ENCODE measurements at regions not wholly inside any gene's neighbourhood (a gene's known extent, or its start where the extent isn't known, plus 50 kb on each side); places are given as distances from the start of the nearest gene placed in this dataset.

DNA sequence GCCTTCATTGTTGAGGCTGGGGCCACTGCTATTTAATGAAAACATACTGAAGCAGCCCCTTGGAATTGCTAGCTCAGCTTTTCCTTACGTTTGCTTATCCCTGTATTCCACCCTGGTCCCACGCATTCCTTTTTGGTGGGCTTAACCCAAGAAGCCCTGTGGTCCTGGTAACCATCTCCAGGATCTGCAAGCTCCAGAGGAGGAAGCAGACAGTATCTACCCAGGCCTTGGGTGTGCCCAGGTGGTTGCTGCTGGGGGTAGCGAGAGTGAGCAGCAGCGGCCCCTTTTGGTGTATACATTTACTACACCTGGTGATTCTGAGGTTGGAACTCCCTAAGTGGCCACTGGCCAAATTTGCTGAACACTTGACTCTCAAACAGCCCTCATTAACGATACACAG lies 97.7 kb downstream of the CBLN1 start:
- TF ChIP-seq TAF1 (IDR thresholded peaks at IDR 0.05; ENCODE audit: low read depth, low read length) = no peak
- no peak for TF ChIP-seq POLR2AphosphoS5 (IDR thresholded peaks at IDR 0.05; ENCODE audit: low read depth, low read length)
- no peak for TF ChIP-seq SPI1 (IDR thresholded peaks at IDR 0.05; ENCODE audit: low read depth, low read length)
- no peak for TF ChIP-seq POU2F2 (IDR thresholded peaks at IDR 0.05; ENCODE audit: low read depth, low read length)
- TF ChIP-seq PAX5 (IDR thresholded peaks at IDR 0.05; ENCODE audit: insufficient read depth, low read length, severe bottlenecking) = no peak
- no peak for TF ChIP-seq POLR2A (IDR thresholded peaks at IDR 0.05; ENCODE audit: low read depth, low read length)
- DNase-seq (ENCODE audit: insufficient read length, low spot score) = no peak
- FAIRE-seq = no peak

DNA sequence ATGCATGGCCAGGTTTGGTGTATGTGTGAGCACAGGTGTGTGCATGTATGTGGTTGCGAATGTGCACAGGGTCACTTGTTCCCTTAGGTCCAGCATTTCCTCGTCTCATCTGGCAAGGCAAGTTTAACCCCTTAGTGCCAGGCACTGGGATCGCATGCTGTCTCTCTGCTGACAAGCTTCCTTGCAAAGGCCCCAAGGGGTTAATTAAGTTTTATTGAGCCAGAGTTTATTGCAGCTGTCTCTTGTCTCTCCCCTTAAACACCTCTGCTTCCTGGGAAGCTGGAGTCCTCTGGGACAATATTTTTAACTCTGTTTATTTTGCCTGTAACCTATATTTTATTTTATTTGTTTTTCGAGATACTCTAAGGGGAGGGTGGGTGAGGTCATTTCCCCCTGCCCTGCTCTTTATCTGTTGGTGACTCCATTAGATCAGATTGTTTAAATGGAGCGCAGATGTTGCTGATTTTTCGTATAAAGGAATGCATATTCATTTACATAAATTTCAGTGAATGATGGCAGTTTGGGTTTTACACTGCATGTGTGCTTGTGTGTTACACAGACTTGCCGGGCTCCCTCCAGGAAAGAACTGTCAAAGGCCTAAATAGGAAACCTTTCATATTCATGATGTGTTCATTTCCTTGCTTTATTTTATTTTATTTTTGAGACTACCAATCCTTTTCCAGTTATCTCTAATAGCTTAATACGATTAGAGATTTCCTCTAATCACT lies 99.7 kb downstream of the CBLN1 start:
- FAIRE-seq (no peak), DNase-seq (ENCODE audit: insufficient read length, low spot score) (no peak)
- TF ChIP-seq POLR2AphosphoS5 (IDR thresholded peaks at IDR 0.05; ENCODE audit: low read depth, low read length) (no peak), POLR2A (IDR thresholded peaks at IDR 0.05; ENCODE audit: low read depth, low read length) (no peak), PAX5 (IDR thresholded peaks at IDR 0.05; ENCODE audit: insufficient read depth, low read length, severe bottlenecking) (no peak), POU2F2 (IDR thresholded peaks at IDR 0.05; ENCODE audit: low read depth, low read length) (no peak), TAF1 (IDR thresholded peaks at IDR 0.05; ENCODE audit: low read depth, low read length) (no peak), SPI1 (IDR thresholded peaks at IDR 0.05; ENCODE audit: low read depth, low read length) (no peak)

- no peak for TF ChIP-seq POU2F2 (IDR thresholded peaks at IDR 0.05; ENCODE audit: low read depth, low read length)
- no peak for TF ChIP-seq TAF1 (IDR thresholded peaks at IDR 0.05; ENCODE audit: low read depth, low read length)
- no peak for TF ChIP-seq POLR2AphosphoS5 (IDR thresholded peaks at IDR 0.05; ENCODE audit: low read depth, low read length)
- TF ChIP-seq SPI1 (IDR thresholded peaks at IDR 0.05; ENCODE audit: low read depth, low read length) = no peak
- no peak for TF ChIP-seq PAX5 (IDR thresholded peaks at IDR 0.05; ENCODE audit: insufficient read depth, low read length, severe bottlenecking)
- no peak for TF ChIP-seq POLR2A (IDR thresholded peaks at IDR 0.05; ENCODE audit: low read depth, low read length)
- FAIRE-seq (no peak), DNase-seq (ENCODE audit: insufficient read length, low spot score) (no peak)
These were observed 101.8 kb downstream of the CBLN1 start for GRCh38 chr16:49179714-49180330.

- FAIRE-seq (no peak), DNase-seq (ENCODE audit: insufficient read length, low spot score) (no peak)
- TF ChIP-seq PAX5 (IDR thresholded peaks at IDR 0.05; ENCODE audit: insufficient read depth, low read length, severe bottlenecking) = no peak
- TF ChIP-seq POU2F2 (IDR thresholded peaks at IDR 0.05; ENCODE audit: low read depth, low read length) = no peak
- TF ChIP-seq POLR2AphosphoS5 (IDR thresholded peaks at IDR 0.05; ENCODE audit: low read depth, low read length) = no peak
- no peak for TF ChIP-seq POLR2A (IDR thresholded peaks at IDR 0.05; ENCODE audit: low read depth, low read length)
- no peak for TF ChIP-seq SPI1 (IDR thresholded peaks at IDR 0.05; ENCODE audit: low read depth, low read length)
- no peak for TF ChIP-seq TAF1 (IDR thresholded peaks at IDR 0.05; ENCODE audit: low read depth, low read length)
These were observed 113.5 kb downstream of the CBLN1 start for GRCh38 chr16:49168126-49168525.

- no peak for DNase-seq (ENCODE audit: insufficient read length, low spot score)
- TF ChIP-seq PAX5 (IDR thresholded peaks at IDR 0.05; ENCODE audit: insufficient read depth, low read length, severe bottlenecking) = no peak
- FAIRE-seq = no peak
These were observed 116.6 kb downstream of the CBLN1 start for GRCh38 chr16:49165025-49165424.

- no peak for TF ChIP-seq SPI1 (IDR thresholded peaks at IDR 0.05; ENCODE audit: low read depth, low read length)
- TF ChIP-seq POLR2AphosphoS5 (IDR thresholded peaks at IDR 0.05; ENCODE audit: low read depth, low read length) = no peak
- no peak for TF ChIP-seq PAX5 (IDR thresholded peaks at IDR 0.05; ENCODE audit: insufficient read depth, low read length, severe bottlenecking)
- FAIRE-seq = no peak
- DNase-seq (ENCODE audit: insufficient read length, low spot score) = no peak
These were observed 120.4 kb downstream of the CBLN1 start for GRCh38 chr16:49161191-49161590.

DNA sequence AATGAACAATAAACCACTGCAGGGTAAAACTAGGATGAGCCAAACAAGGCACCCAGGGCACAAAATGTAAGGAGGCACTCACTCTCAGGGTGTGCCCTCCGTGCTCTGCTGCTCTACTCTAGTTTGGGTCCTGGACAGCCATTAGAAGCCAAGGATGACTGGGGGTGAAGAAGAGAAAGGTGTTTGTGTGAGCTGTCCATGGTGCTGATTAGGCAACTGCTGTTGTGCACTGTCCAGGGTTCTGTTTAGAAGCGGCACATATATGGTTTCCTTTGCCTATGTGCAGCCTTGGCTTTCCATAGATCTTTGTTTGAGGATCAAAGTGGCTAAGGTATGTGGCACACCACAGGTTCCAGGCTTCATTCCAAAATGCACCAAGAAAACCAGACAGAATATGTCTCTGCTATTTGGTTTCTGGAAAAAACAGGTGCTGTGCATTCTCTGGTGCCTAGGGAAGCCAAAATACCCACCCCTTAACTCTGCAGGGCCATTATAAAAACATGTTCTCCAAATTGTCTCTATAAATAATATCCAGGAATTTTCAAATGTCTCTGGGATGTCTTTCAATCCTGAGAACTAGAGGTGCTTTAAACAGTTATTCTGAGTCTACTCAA lies 123.5 kb downstream of the CBLN1 start:
- no peak for TF ChIP-seq SPI1 (IDR thresholded peaks at IDR 0.05; ENCODE audit: low read depth, low read length)
- TF ChIP-seq TAF1 (IDR thresholded peaks at IDR 0.05; ENCODE audit: low read depth, low read length) = no peak
- no peak for TF ChIP-seq POU2F2 (IDR thresholded peaks at IDR 0.05; ENCODE audit: low read depth, low read length)
- TF ChIP-seq PAX5 (IDR thresholded peaks at IDR 0.05; ENCODE audit: insufficient read depth, low read length, severe bottlenecking) = no peak
- no peak for TF ChIP-seq POLR2A (IDR thresholded peaks at IDR 0.05; ENCODE audit: low read depth, low read length)
- TF ChIP-seq POLR2AphosphoS5 (IDR thresholded peaks at IDR 0.05; ENCODE audit: low read depth, low read length) = no peak
- FAIRE-seq (no peak), DNase-seq (ENCODE audit: insufficient read length, low spot score) (peak; percentile 11)

GRCh38 chr16:49150341-49150740 lies 131.3 kb downstream of the CBLN1 start:
- DNase-seq (ENCODE audit: insufficient read length, low spot score) (no peak), FAIRE-seq (no peak)
- TF ChIP-seq POU2F2 (IDR thresholded peaks at IDR 0.05; ENCODE audit: low read depth, low read length) = no peak
- no peak for TF ChIP-seq POLR2AphosphoS5 (IDR thresholded peaks at IDR 0.05; ENCODE audit: low read depth, low read length)
- no peak for TF ChIP-seq PAX5 (IDR thresholded peaks at IDR 0.05; ENCODE audit: insufficient read depth, low read length, severe bottlenecking)
- no peak for TF ChIP-seq POLR2A (IDR thresholded peaks at IDR 0.05; ENCODE audit: low read depth, low read length)
- TF ChIP-seq TAF1 (IDR thresholded peaks at IDR 0.05; ENCODE audit: low read depth, low read length) = no peak
- TF ChIP-seq SPI1 (IDR thresholded peaks at IDR 0.05; ENCODE audit: low read depth, low read length) = no peak

DNA sequence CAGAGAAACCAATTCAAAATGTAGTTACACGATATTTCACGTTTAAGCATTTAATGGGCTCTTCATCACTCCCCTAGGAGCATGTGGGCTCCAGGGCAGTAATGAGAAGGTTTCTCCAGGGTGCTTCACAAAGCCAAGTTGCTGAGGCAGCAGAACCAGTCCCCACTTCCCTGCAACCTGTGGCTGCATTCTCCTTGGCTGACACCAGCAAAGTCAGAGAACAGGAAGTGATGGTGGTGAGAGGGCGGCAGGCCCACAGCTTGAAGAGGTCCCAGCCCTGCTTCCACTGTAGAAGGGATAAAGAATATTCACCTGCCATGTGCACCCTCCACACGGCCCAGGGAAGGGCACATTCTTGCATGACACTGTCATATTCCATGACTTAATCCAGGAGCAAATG lies 133.2 kb downstream of the CBLN1 start:
- FAIRE-seq = no peak
- no peak for DNase-seq (ENCODE audit: insufficient read length, low spot score)
- TF ChIP-seq SPI1 (IDR thresholded peaks at IDR 0.05; ENCODE audit: low read depth, low read length) (no peak), TAF1 (IDR thresholded peaks at IDR 0.05; ENCODE audit: low read depth, low read length) (no peak), POLR2AphosphoS5 (IDR thresholded peaks at IDR 0.05; ENCODE audit: low read depth, low read length) (no peak), POU2F2 (IDR thresholded peaks at IDR 0.05; ENCODE audit: low read depth, low read length) (no peak), PAX5 (IDR thresholded peaks at IDR 0.05; ENCODE audit: insufficient read depth, low read length, severe bottlenecking) (no peak), POLR2A (IDR thresholded peaks at IDR 0.05; ENCODE audit: low read depth, low read length) (no peak)

Measured in GM12891 (cell line).